ENCODE measurements at regions not wholly inside any gene's neighbourhood (a gene's known extent, or its start where the extent isn't known, plus 50 kb on each side); places are given as distances from the start of the nearest gene placed in this dataset.

DNA sequence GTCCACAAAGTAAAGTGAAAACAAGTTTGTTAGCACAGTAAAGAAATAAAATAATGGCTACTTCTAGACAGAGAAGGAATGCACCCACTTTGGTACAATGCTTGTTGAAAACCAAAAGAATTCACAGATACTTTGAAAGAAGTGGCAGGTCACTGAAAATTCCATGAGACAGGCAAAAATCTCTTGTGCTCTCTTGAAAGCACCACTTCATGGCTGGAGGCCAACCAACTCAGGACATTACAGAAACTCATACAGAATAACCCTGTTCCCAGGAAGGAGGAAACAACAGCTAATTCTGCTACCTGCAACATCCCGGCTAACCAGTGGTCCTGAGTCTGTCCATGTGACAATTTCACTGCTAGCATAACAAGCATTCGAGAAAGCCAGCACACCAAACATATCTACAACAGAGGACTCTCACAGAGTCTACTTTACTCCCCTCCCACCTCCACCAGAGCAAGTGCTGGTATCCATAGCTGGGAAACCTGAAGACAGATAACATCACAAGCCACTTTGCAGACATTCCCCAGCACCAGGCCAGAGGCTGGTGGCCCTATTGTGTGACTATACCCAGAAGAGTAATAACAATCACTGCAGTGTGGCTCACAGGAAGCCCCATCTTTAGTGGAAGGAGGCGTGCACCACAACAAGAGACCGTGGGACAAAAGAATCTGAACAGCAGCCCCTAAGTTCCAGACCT is 255.3 kb upstream of the SLITRK3 start:
- no peak for TF ChIP-seq CTCF (IDR thresholded peaks at IDR 0.05; ENCODE audit: insufficient read depth, low read length, poor library complexity, severe bottlenecking)

DNA sequence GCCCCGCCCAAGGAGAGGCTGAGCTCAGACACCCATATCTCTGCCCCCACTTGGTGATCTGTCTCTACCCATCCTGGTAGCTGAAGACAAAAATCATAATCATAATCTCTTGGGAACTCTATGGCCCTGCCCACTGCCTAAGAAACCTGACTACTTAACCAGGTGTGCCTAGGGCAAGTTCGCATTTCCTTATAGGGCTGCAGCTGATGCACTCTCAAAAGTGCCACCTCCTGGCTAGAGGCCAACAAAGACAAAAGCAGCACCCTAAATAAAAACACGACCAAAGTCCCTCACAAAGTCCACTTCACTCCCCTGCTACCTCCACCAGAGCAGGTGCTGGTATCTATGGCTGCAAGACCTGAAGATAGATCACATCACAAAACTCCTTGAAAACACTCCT is 250.4 kb upstream of the SLITRK3 start:
- TF ChIP-seq CTCF (IDR thresholded peaks at IDR 0.05; ENCODE audit: insufficient read depth, low read length, poor library complexity, severe bottlenecking): no peak
- DNase-seq (ENCODE audit: low read depth): no peak
- Histone ChIP-seq H3K4me3 (ENCODE audit: low read depth, low read length) (no peak overlapping the region), H3K36me3 (ENCODE audit: control insufficient read depth, insufficient read depth, low read length) (no peaks in the 10 kb centered on the region), H3K27me3 (ENCODE audit: control insufficient read depth, insufficient read depth, low read length) (no peaks in the 10 kb centered on the region)

More for the DNA sequence above, 255.3 kb upstream of the SLITRK3 start:
- no peaks in the 10 kb centered on the region for H3K27me3 ChIP-seq (ENCODE audit: control insufficient read depth, insufficient read depth, low read length)
- no peaks in the 10 kb centered on the region for H3K36me3 ChIP-seq (ENCODE audit: control insufficient read depth, insufficient read depth, low read length)
- no peak for DNase-seq (ENCODE audit: low read depth)
- H3K4me3 ChIP-seq (ENCODE audit: low read depth, low read length): no peak overlapping the region

DNA sequence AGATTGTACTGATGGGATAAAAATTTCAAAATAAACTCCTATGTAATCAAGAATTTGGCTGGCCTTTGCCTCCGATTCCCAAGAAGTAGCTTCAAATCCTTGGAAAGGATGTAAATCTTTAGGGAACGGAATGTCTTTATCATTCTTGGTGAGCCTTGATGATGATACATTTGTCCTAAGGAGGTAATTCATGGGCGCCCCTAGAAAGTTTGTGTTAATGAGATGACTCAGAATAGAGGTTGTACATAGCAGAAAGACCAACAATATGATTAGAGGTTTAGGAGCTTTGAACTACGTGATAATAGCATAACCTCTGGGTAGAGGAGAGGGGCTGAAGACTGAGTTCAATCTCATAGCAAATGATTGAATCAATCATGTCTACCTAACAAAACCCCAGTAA is 248.6 kb upstream of the SLITRK3 start:
- Histone ChIP-seq H3K36me3 (ENCODE audit: control insufficient read depth, insufficient read depth, low read length) (no peaks in the 10 kb centered on the region), H3K27me3 (ENCODE audit: control insufficient read depth, insufficient read depth, low read length) (no peaks in the 10 kb centered on the region), H3K4me3 (ENCODE audit: low read depth, low read length) (no peak overlapping the region)
- no peak for TF ChIP-seq CTCF (IDR thresholded peaks at IDR 0.05; ENCODE audit: insufficient read depth, low read length, poor library complexity, severe bottlenecking)
- DNase-seq (ENCODE audit: low read depth): no peak

DNA sequence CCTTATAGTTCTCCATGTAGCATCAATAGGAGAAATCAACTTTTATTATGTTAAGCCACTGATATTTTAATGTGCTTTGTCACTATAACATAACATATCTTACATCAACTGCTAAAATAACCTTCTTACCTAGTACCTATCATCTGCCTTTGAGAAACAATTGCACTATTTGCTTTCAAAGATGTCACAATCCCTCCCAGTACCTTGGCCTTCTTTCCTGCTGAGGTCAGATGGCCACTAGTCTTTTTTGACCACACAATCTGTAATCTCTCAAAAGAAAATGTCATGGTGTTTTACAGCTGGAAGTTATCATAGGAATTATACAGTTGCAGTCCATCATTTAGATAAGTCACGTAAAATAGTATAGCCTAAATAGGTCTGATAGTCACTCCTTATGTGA is 247.5 kb upstream of the SLITRK3 start:
- no peaks in the 10 kb centered on the region for H3K36me3 ChIP-seq (ENCODE audit: control insufficient read depth, insufficient read depth, low read length)
- DNase-seq (ENCODE audit: low read depth): no peak
- no peak overlapping the region for H3K4me3 ChIP-seq (ENCODE audit: low read depth, low read length)
- no peak for TF ChIP-seq CTCF (IDR thresholded peaks at IDR 0.05; ENCODE audit: insufficient read depth, low read length, poor library complexity, severe bottlenecking)
- no peaks in the 10 kb centered on the region for H3K27me3 ChIP-seq (ENCODE audit: control insufficient read depth, insufficient read depth, low read length)

- TF ChIP-seq CTCF (IDR thresholded peaks at IDR 0.05; ENCODE audit: insufficient read depth, low read length, poor library complexity, severe bottlenecking): no peak
- DNase-seq (ENCODE audit: low read depth): no peak
- H3K4me3 ChIP-seq (ENCODE audit: low read depth, low read length): no peak overlapping the region
- no peaks in the 10 kb centered on the region for H3K27me3 ChIP-seq (ENCODE audit: control insufficient read depth, insufficient read depth, low read length)
- H3K36me3 ChIP-seq (ENCODE audit: control insufficient read depth, insufficient read depth, low read length): no peaks in the 10 kb centered on the region
Measured at GRCh38 chr3:165442061-165442460, 245.9 kb upstream of the SLITRK3 start.

DNA sequence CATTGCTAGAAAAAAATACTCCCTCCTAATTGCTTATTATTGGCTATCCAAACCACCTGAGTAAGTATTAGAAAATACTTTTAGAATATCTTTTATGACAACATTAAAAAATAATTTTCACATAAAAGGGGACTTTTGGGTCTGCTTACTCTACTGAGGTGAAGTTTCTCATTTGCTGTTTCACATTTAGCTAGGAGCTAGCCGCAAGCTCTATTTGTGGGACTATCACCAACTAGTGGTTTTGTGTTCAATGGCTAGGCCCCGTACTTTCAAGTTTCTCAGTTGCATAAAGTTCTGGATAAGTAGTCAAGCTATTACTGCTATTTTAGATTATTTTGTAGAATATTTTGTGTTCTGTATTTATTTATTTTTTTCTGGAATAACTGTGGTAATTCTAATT is 244.2 kb upstream of the SLITRK3 start:
- DNase-seq (ENCODE audit: low read depth): no peak
- no peak for TF ChIP-seq CTCF (IDR thresholded peaks at IDR 0.05; ENCODE audit: insufficient read depth, low read length, poor library complexity, severe bottlenecking)
- H3K36me3 ChIP-seq (ENCODE audit: control insufficient read depth, insufficient read depth, low read length): no peaks in the 10 kb centered on the region

More for the DNA sequence above, 244.2 kb upstream of the SLITRK3 start:
- Histone ChIP-seq H3K4me3 (ENCODE audit: low read depth, low read length) (no peak overlapping the region), H3K27me3 (ENCODE audit: control insufficient read depth, insufficient read depth, low read length) (no peaks in the 10 kb centered on the region)

All from kidney epithelial cell (primary cell).